ENCODE measurements at regions not wholly inside any gene's neighbourhood (a gene's known extent, or its start where the extent isn't known, plus 50 kb on each side); places are given as distances from the start of the nearest gene placed in this dataset.

DNA sequence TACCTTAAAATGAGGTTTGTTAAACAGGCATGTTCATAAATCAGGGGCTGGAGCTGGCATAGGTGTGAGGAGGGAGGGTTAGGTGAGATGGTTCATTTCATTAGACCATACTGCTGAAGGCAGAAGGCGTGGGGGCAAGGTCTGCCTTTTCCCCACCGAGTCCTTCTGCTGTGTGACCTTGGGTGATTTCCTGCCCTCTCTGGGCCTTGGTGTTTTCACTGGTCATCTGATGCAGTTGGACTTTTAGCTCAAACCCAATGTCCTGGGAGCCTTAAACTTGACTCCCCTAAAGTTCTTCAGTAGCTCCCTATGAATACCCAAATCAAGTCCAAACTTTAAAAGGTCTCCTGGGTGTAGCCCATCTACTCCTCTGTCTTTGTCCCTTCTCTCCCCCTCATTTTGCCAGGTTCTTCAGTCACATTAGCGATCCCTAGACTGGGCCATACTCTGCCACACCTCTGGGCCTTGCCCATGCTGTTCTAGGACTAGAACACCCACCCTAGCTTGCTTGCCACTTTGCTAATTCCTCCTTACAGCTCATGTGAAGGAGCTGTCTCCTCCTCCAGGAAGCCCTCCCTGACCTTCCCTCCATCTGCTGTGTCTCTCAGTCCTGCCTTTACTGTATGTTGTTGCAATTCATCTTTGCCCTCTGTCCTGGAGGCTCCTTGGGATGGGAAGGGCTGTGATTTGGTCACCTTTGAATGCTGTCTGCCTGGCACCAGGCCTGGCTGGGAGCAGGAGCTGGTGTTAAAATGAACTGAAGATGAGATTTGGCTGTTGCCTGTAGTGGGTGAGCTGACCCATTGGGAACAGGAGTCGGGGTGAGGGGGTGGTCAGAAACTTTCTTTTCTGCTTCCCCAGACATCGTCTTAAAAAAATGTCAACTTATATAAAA, 85.4 kb upstream of the HS6ST1 start:
- no peak for DNase-seq

DNA sequence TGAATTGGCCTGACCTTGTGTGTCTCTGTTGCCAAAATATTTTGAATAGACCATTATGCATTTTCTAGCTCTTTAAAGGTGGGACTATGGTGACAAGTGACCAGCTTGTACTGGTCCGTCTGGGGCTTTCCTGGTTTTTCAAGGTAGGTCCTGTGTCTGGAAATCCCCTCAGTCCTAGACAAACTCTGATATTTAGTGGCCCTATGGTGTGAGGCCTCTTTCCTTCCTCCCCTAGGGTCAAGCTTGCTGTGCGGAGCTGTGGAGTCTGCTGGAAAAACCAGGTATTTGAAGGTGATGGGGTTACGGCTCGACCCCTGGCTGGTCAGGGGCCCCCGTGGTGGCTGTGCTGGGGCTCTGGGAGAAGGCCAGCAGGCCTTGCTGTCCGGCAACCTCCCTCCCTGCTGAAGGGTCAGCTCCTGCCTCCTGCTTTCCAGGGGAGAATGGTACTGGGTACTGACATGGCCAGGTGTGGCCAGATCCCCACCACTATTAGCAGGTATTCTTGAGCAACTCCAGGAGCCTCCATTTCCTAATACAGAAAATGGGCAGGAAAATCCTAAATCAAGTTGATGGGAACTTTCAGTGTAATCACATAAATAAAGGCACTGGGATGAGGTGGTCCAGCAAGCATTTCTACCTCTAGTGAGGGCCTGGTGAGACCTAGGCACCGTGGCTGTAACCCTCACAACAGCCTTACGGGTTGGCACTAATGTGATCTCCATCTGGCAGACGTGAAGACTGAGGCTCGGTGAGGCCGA, 86.2 kb upstream of the HS6ST1 start:
- no peak for DNase-seq

- no peak for DNase-seq
These were observed 86.8 kb upstream of the HS6ST1 start for GRCh38 chr2:128405467-128405900.

GRCh38 chr2:128405981-128406613, 87.4 kb upstream of the HS6ST1 start:
- DNase-seq = no peak

DNA sequence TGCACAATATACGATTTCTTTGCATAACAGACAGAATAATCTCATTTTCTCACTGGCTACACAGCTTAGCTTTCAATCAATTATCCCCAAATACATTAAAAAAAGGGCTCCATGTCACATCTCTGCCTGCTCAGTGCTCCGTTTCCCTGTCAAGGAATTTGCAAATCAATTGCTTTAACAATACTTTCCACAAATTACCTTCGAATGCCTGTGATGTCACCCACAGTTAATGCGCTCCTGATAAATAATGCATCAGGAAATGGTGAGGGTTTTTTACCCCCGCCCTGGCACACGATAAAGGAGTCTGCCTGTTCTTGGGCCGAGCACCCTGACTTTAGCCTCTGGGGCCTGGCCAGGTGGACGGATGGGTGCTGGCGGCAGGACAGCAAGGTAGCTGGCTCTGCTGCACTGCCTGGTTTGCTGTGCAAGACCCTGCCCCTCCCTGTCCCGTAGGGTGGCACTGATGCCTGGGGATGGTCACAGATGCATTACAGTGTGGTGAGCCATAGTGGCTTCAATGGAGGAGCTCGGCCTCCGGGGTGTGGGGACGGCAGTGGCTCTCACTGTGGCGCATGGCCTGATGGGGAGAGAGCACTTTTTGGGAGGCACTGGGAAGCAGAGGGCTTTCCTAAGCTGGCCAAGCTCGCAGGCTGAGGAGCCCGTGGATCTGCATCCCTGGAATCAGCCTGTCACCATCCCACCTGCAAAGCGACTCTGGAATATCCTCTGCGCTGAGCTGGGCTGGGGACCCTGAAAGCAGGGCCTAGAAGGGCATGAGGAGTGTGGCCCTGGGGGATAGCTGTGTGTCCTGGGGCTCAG, 88.3 kb upstream of the HS6ST1 start:
- DNase-seq = no peak

- no peak for DNase-seq
These were observed 90.0 kb upstream of the HS6ST1 start for GRCh38 chr2:128408349-128409305.

GRCh38 chr2:128409326-128410034, 90.8 kb upstream of the HS6ST1 start:
- DNase-seq = no peak

GRCh38 chr2:128410035-128410757, 91.5 kb upstream of the HS6ST1 start:
- no peak for DNase-seq

- DNase-seq = no peak
These were observed 92.1 kb upstream of the HS6ST1 start for GRCh38 chr2:128410758-128411215.

DNA sequence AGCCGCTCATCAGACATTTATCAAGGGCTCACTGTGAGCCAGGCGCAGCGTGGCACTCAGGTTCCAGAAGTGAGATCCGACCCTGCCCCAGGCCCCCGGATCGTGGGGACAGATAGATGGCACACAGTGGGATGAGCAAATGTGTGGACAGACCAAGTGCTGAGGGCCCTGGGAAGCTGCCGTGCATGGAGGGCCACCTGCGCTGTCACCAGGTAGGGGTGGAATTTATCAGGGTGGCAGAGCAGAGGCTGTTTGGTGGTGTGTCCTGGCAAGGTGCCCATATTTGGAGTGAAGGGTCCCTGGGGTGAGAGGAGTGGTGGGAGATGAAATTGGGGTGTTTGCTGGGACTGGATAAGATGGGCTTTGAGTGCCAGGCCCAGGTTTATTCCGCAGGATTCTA, 92.8 kb upstream of the HS6ST1 start:
- DNase-seq = no peak

GRCh38 chr2:128412181-128412871, 93.7 kb upstream of the HS6ST1 start:
- DNase-seq = no peak

GRCh38 chr2:128413014-128413717, 94.5 kb upstream of the HS6ST1 start:
- DNase-seq = no peak

GRCh38 chr2:128413718-128414341, 95.2 kb upstream of the HS6ST1 start:
- no peak for DNase-seq

DNA sequence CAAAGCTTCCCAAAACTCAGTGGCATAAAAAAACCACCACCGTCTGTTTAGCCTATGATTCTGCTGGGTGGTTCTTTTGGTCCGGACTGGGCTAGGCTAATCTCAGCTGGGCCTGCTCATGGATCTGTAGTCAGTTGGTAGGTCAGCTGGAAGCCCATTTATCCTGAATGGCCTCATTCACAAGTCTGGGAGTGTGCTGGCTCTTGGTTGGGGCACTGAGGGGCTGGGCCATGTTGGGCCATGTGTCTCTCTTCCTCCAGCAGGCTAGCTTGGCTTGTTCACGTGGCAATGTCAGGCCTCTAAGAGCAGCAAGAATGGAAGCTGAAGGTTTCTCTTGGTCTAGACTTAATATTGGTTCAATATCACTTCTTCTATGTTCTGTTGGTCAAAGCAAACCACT, 95.7 kb upstream of the HS6ST1 start:
- DNase-seq = no peak

DNA sequence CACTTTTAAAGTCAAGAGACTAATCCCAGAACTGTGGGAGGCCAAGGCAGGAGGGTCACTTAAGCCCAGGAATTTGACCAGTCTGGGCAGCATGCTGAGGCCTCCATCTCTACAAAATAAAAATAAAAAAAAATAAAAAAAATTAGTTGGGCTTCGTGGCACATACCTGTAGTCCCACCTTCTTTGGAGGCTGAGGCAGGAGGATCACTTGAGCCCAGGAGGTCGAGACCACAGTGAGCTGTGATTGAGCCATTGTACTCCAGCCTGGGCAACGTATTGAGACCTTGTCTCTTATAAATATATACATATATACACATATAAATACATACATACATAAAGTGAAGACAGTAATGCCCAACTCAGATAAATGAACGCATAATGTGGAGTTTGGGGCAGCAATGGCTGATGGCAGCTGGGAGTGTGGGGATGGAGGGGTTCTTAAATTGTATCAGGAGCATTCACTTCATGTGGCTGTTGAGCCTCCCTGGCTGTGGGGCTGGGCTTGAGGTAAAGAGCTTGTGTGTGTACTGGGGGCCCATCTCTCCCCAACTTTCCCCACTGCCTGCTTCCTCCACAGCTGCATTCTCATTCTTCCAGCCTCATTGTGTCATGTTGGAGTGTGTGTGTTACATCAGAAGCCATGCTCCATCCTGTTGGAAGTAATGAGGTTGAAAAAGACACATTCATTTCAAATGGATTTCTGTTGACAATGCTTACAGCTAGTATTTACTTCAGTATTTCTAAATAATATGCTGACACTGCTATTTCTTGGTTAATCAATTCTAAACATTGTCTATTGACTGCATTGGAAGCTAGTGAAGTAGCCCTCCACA, 96.5 kb upstream of the HS6ST1 start:
- DNase-seq = no peak

GRCh38 chr2:128415779-128416061, 97.1 kb upstream of the HS6ST1 start:
- no peak for DNase-seq

- DNase-seq = no peak
These were observed 97.6 kb upstream of the HS6ST1 start for GRCh38 chr2:128416109-128416785.

Measured in NCI-H2107 (cell line).